HUES48 (cell line): ENCODE measurements at regions not wholly inside any gene's neighbourhood (a gene's known extent, or its start where the extent isn't known, plus 50 kb on each side); places are given as distances from the start of the nearest gene placed in this dataset.

Experiments used
- H3K27ac ChIP-seq: one replicate; pipeline ENCODE4 v1.7.0; 2013; ENCODE audit warnings: low read depth, low read length, inconsistent platforms
- H3K27me3 ChIP-seq: 2 replicates; pipeline ENCODE4 v1.6.1; 2013; ENCODE audit warnings: mild to moderate bottlenecking, low read length; ENCODE audit not compliant: control insufficient read depth, insufficient read depth
- H3K36me3 ChIP-seq: 2 replicates; pipeline ENCODE4 v1.6.1; 2013; ENCODE audit warnings: low read length; ENCODE audit not compliant: control insufficient read depth, insufficient read depth
- H3K4me1 ChIP-seq: 2 replicates; pipeline ENCODE4 v1.6.1; 2013; ENCODE audit warnings: mild to moderate bottlenecking, low read length; ENCODE audit not compliant: control insufficient read depth, insufficient read depth
- H3K4me3 ChIP-seq: 2 replicates; pipeline ENCODE4 v1.5.1; 2013; ENCODE audit warnings: mild to moderate bottlenecking, low read depth, low read length
- H3K9ac ChIP-seq: 2 replicates; pipeline ENCODE4 v1.6.1; 2013; ENCODE audit warnings: mild to moderate bottlenecking, low read depth, low read length, moderate library complexity
- H3K9me3 ChIP-seq: 2 replicates; pipeline ENCODE4 v1.6.1; 2013; ENCODE audit warnings: low read length; ENCODE audit not compliant: control insufficient read depth, insufficient read depth

DNA sequence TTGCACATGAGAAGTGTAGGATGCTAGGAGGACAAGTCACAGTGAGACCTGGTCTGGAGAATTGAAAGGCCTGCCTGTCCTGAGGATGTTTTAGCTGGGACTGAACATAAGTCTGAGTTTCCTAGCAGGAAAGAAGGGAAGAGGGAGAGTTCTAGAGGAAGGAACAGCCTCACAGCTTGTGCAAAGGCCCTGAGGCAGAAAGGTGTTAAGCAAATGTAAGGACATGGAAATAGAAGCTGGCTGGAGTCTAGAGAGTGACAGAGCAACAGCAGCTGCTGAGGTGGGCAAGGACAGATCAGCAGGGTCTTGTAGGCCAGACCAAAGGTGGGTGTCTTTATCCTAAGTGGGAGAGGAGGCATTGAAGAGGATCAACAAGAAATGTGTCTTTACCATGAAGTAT lies 210.9 kb upstream of the E2F8 start:
- Histone ChIP-seq H3K27me3 (no peaks in the 10 kb centered on the region), H3K36me3 (no peaks in the 10 kb centered on the region), H3K4me1 (peaks cover 12% of the 10 kb centered on the region), H3K9me3 (no peaks in the 10 kb centered on the region), H3K9ac (no peak overlapping the region), H3K4me3 (no peak overlapping the region), H3K27ac (no peak overlapping the region)

DNA sequence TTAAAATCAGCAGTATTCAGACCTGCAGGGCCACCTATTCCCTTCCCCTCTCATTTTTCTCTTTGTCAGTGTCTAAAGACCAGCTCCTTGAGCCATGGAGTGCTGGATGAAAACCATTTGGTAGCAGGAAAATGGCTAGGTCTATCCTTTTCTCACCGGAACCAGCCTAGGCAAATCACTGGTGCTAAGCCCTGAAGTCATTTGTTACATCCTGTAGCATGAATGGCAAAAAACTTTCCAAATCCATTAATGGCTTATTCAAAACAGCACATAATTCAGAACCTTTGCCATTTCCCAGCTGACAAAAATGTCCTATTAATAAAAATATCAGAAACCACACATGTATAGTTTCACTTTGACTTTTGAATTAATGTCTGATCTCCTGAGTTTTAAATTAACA lies 209.5 kb upstream of the E2F8 start:
- Histone ChIP-seq H3K9ac (no peak overlapping the region), H3K27me3 (no peaks in the 10 kb centered on the region), H3K27ac (no peak overlapping the region), H3K4me3 (no peak overlapping the region), H3K36me3 (no peaks in the 10 kb centered on the region), H3K4me1 (peaks cover 6% of the 10 kb centered on the region; the same call in 1 of the 2 replicates), H3K9me3 (no peaks in the 10 kb centered on the region)

DNA sequence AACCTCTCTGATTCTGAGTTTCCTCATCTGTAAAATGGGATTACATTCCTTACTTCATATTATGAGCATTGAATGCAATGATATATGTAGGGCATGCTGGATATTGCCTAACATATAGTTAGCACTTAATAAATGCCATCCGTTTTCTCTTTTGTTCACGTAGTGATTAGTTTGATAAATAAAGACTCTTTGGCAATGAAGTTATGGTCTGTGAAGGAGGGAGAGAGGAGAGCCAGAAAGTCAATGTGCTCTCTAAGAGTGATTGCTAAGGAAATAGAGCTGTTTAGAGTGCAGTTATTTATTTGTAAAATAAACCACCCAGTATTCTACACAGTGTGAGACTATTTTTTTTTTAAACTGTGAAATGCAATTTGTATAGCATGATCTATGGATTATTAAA lies 207.9 kb upstream of the E2F8 start:
- no peaks in the 10 kb centered on the region for H3K9me3 ChIP-seq
- H3K36me3 ChIP-seq, result no peaks in the 10 kb centered on the region
- H3K4me3 ChIP-seq, result no peak overlapping the region
- no peak overlapping the region for H3K27ac ChIP-seq
- no peak overlapping the region for H3K9ac ChIP-seq
- H3K27me3 ChIP-seq, result no peaks in the 10 kb centered on the region
- peaks cover under 1% of the 10 kb centered on the region; the same call in 1 of the 2 replicates for H3K4me1 ChIP-seq

DNA sequence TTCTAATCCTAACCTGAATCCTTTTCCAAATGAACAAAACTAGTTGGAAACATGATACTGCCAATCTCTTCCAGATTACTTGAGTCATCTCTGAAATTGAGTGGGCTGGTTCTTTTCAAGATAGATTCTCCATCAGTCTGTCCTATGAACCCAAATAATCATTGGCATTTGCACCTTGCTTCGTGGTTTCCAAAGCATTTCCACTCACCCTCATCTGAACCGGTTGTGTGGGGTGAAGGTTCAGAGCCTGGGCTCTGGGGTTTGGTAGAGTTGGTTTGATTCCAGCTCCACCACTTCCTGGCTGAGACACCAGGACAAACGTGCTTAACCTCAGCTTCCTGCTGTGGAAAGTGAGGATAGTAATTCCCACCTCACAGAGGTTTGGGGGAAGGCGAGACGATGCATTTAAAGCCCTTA lies 206.4 kb upstream of the E2F8 start:
- no peak overlapping the region for H3K9ac ChIP-seq
- H3K4me1 ChIP-seq, result no peaks in the 10 kb centered on the region
- H3K36me3 ChIP-seq, result no peaks in the 10 kb centered on the region
- no peaks in the 10 kb centered on the region for H3K9me3 ChIP-seq
- no peak overlapping the region for H3K4me3 ChIP-seq
- H3K27ac ChIP-seq, result no peak overlapping the region
- H3K27me3 ChIP-seq, result no peaks in the 10 kb centered on the region

DNA sequence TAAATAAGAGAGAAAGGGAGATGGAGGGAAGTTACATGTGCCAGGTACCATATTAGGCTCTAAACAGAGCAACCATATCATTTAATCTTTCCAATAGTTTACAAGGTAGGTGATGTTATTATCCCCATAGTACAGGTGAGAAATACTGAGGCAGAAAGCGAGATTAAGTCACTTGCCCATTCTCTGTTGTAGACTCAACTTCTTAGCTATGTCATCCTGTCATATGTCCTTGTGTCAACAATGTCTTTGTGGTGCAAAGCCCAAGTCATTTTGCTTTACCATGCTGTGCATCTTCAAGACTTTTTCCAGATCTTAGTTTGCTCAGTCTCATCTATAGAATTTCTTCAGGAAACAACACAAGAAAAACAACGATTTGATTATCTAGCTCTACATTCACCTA lies 205.0 kb upstream of the E2F8 start:
- H3K27me3 ChIP-seq, result no peaks in the 10 kb centered on the region
- no peak overlapping the region for H3K27ac ChIP-seq
- H3K4me3 ChIP-seq, result no peak overlapping the region
- no peaks in the 10 kb centered on the region for H3K4me1 ChIP-seq
- H3K9ac ChIP-seq, result no peak overlapping the region
- no peaks in the 10 kb centered on the region for H3K9me3 ChIP-seq
- no peaks in the 10 kb centered on the region for H3K36me3 ChIP-seq

DNA sequence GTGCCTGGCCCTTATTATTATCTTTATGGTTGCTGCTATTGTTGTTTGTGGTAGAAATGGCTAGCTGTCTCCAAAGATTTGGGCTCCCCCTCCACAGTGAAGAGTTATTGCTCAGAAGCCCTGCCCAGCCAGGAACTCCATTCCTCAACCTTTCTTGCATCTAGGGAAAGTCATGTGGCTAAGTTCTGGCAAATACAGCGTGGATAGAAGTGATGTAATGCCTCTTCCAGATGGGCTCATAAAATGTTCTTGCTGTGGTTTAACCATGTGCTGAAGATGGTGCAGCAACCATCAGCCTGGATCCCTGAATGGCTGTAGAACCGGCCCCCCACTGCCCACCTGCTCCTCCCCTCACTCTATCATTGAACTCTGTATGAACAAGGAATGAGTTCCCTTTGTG lies 203.5 kb upstream of the E2F8 start:
- no peaks in the 10 kb centered on the region for H3K4me1 ChIP-seq
- no peak overlapping the region for H3K9ac ChIP-seq
- no peaks in the 10 kb centered on the region for H3K36me3 ChIP-seq
- H3K27me3 ChIP-seq, result no peaks in the 10 kb centered on the region
- H3K9me3 ChIP-seq, result no peaks in the 10 kb centered on the region
- H3K27ac ChIP-seq, result no peak overlapping the region
- no peak overlapping the region for H3K4me3 ChIP-seq

DNA sequence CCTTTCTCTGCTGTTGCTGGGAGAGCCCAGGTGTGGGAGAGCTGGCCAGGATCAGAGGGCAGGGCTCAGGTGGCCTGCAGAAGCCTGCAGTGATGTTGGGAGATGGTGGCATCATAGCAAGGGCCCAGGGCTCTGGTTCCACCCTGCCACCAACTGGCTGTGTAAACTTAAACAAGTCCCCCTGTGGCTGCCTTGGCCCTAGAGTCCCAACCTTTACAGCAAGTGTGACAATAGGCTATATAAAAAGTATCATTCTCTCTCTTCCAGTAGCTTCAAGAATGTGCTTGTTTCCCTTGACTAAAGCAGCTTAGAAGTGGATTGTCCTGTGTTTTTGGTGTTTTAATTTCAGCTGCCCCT lies 201.8 kb upstream of the E2F8 start:
- Histone ChIP-seq H3K4me1 (no peaks in the 10 kb centered on the region), H3K36me3 (no peaks in the 10 kb centered on the region), H3K27ac (no peak overlapping the region), H3K9ac (no peak overlapping the region), H3K4me3 (no peak overlapping the region), H3K9me3 (no peaks in the 10 kb centered on the region), H3K27me3 (no peaks in the 10 kb centered on the region)

DNA sequence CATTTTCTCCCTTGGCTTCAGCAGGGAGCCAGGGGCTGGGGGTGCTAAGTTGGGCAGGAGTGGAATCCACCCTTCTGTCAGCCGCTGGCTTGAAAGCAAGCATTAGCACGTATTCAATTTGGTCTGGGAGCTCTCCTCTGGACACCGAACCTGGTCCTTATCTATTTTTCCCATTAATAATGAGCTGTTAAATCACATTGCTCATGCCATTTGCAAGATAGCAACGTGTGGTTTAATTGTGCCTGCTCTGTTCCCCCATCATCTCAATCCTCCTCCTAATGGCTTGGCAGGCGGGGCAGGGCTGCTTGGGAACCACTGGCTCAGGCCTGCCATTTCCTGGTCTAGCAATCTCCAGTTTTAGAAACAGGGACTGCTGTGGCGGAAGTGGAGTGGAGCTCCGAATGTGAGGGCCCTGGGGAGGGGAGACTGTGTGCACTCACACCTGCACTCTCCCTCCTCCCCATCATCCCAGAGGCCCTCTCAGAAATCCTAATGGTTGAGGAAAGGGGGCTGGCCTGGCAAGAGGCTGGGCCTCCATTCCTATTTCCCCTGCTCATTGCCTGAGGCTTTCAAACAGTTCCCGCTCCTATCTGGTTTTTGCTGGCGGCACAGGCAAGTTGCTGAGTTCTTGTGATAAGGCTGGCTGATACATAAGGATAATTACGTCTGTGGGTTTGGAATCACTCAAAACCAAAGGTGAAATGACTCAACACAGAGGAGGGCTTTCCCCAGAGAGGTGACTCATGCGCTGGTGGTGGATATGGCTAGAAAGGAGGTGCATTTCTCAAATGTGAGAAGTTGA lies 201.2 kb upstream of the E2F8 start:
- H3K27me3 ChIP-seq, result no peaks in the 10 kb centered on the region
- no peaks in the 10 kb centered on the region for H3K4me1 ChIP-seq
- H3K9me3 ChIP-seq, result no peaks in the 10 kb centered on the region
- no peak overlapping the region for H3K4me3 ChIP-seq
- H3K36me3 ChIP-seq, result no peaks in the 10 kb centered on the region
- no peak overlapping the region for H3K9ac ChIP-seq
- no peak overlapping the region for H3K27ac ChIP-seq

DNA sequence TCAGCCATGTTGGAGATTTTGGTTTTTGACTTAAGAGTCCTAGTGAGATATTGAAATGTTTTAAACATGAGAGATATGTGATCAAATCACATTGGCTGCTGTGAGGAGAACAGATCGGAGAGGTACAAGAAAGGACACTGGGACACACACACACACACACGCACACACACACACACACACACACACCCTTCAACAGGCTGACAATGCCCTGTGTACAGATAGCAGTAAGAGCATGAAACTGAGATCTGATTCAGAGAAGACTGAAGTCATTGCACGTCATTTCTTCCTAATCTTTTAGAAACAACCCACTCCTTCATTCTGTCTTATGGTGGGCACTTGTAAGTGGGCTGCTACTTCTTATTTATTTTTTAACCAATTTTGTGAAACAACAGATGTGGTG lies 200.5 kb upstream of the E2F8 start:
- Histone ChIP-seq H3K4me1 (no peaks in the 10 kb centered on the region), H3K9me3 (no peaks in the 10 kb centered on the region), H3K9ac (no peak overlapping the region), H3K4me3 (no peak overlapping the region), H3K36me3 (no peaks in the 10 kb centered on the region), H3K27me3 (no peaks in the 10 kb centered on the region), H3K27ac (no peak overlapping the region)

DNA sequence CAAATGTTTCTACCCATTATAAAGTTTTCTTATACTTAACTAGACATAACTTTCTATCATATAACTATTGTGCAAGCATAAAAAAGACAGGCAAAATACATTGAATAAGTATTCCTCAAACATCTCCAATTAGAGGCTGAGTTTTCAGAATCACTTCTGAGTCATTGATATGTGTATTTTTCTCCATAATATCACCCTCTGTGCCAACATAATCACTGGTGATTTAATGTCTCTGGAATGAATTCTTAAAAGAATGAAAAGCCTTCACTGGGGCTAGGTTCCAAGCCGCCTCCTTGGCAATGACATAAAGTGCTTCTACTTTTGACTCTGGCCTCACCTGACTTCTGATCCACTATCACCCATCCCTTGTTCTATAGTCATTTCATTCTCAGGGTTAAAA lies 197.0 kb upstream of the E2F8 start:
- Histone ChIP-seq H3K4me3 (no peak overlapping the region), H3K9ac (no peak overlapping the region), H3K27me3 (no peaks in the 10 kb centered on the region), H3K36me3 (no peaks in the 10 kb centered on the region), H3K4me1 (peaks cover 11% of the 10 kb centered on the region), H3K27ac (no peak overlapping the region), H3K9me3 (no peaks in the 10 kb centered on the region)

DNA sequence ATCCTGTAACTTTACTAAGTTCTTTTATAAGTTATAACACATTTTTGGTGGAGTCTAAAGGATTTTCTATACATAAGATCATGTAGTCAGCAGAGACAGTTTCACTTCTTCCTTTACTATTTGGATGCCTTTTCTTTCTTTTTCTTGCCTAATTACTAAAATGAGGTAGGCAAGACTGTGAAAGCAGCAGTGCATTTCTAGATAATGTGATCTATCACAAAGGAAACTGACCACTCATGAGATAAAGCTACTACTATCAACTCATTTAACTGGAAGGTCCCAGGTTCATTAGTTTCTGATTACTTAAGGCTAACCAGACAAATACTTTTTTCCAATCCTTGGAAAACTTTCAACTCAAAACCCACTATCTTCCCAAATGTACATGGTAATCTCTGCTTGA lies 196.2 kb upstream of the E2F8 start:
- Histone ChIP-seq H3K36me3 (no peaks in the 10 kb centered on the region), H3K27ac (no peak overlapping the region), H3K27me3 (no peaks in the 10 kb centered on the region), H3K9ac (no peak overlapping the region), H3K9me3 (no peaks in the 10 kb centered on the region), H3K4me3 (no peak overlapping the region), H3K4me1 (peaks cover 17% of the 10 kb centered on the region)
